Activated naive CD4-positive, alpha-beta T cell treated with anti-CD3 and anti-CD28 coated beads for 36 hours (primary cell): ENCODE measurements at regions not wholly inside any gene's neighbourhood (a gene's known extent, or its start where the extent isn't known, plus 50 kb on each side); places are given as distances from the start of the nearest gene placed in this dataset.
"Not testable (repeated sequence)": the region's sequence is repeated elsewhere in the genome, so short reads cannot be mapped to it uniquely, and the experiment has no call there.

Source experiments
- CTCF ChIA-PET: fragments of 350-600 bp; sonication (Branson Sonifier 250); formaldehyde crosslinking; loops from one replicate; lab custom pipeline; 2021; ENCODE audit warnings: antibody characterized with exemption; lab: Charles Lee
- DNase-seq: peaks from one replicate; pipeline ENCODE4 v3.0.0-alpha.2; 2020
- H3K27ac Mint-ChIP-seq: one replicate; pipeline ENCODE4 v1.8.0; 2021; ENCODE audit warnings: mild to moderate bottlenecking, mixed read lengths
- H3K27me3 Mint-ChIP-seq: one replicate; pipeline ENCODE4 v1.8.0; 2021; ENCODE audit warnings: low read depth, mixed read lengths
- H3K36me3 Mint-ChIP-seq: one replicate; pipeline ENCODE4 v1.8.0; 2021; ENCODE audit warnings: low read depth, mixed read lengths
- H3K4me1 Mint-ChIP-seq: one replicate; pipeline ENCODE4 v1.8.0; 2021; ENCODE audit warnings: low read depth, mixed read lengths
- H3K4me3 Mint-ChIP-seq: one replicate; pipeline ENCODE4 v1.8.0; 2021; ENCODE audit warnings: mild to moderate bottlenecking, moderate library complexity, mixed read lengths
- H3K9me3 Mint-ChIP-seq: one replicate; pipeline ENCODE4 v1.8.0; 2021; ENCODE audit warnings: mixed read lengths
- intact Hi-C: fragments of 100-400 bp; cut with micrococcal nuclease; formaldehyde crosslinking; loops from one replicate; pipeline ENCODE4 v1.15.1; 2023

GRCh38 chrX:87392369-87392768 lies 125.2 kb upstream of the KLHL4 start:
- H3K4me1 Mint-ChIP-seq: no peaks in the 10 kb centered on the region
- CTCF ChIA-PET: no interaction called here
- H3K27ac Mint-ChIP-seq: no peak overlapping the region
- intact Hi-C loops: no loop called here
- H3K4me3 Mint-ChIP-seq: no peak overlapping the region
- no peaks in the 10 kb centered on the region for H3K27me3 Mint-ChIP-seq
- no peak for DNase-seq
- no peaks in the 10 kb centered on the region for H3K36me3 Mint-ChIP-seq
- peaks cover 4% of the 10 kb centered on the region for H3K9me3 Mint-ChIP-seq

GRCh38 chrX:87397103-87397886 lies 120.3 kb upstream of the KLHL4 start:
- Mint-ChIP-seq H3K36me3 (no peaks in the 10 kb centered on the region), H3K9me3 (peaks cover 4% of the 10 kb centered on the region), H3K27ac (no peak overlapping the region), H3K4me3 (no peak overlapping the region), H3K27me3 (no peaks in the 10 kb centered on the region), H3K4me1 (no peaks in the 10 kb centered on the region)
- CTCF ChIA-PET: no interaction called here
- intact Hi-C loops: no loop called here
- no peak for DNase-seq

- intact Hi-C loops: no loop called here
- Mint-ChIP-seq H3K27ac (no peak overlapping the region), H3K9me3 (peaks cover 2% of the 10 kb centered on the region), H3K36me3 (no peaks in the 10 kb centered on the region), H3K4me3 (no peak overlapping the region), H3K27me3 (no peaks in the 10 kb centered on the region), H3K4me1 (no peaks in the 10 kb centered on the region)
- DNase-seq: no peak
- CTCF ChIA-PET: no interaction called here
These were observed 115.3 kb upstream of the KLHL4 start for GRCh38 chrX:87402256-87402655.

- H3K4me1 Mint-ChIP-seq: no peaks in the 10 kb centered on the region
- H3K27me3 Mint-ChIP-seq: no peaks in the 10 kb centered on the region
- intact Hi-C loops: no loop called here
- H3K36me3 Mint-ChIP-seq: no peaks in the 10 kb centered on the region
- no peak for DNase-seq
- CTCF ChIA-PET: no interaction called here
- no peak overlapping the region for H3K27ac Mint-ChIP-seq
- H3K9me3 Mint-ChIP-seq: peaks cover 2% of the 10 kb centered on the region
- no peak overlapping the region for H3K4me3 Mint-ChIP-seq
These were observed 114.1 kb upstream of the KLHL4 start for GRCh38 chrX:87403551-87403950.

- no peak for DNase-seq
- no peak overlapping the region for H3K4me3 Mint-ChIP-seq
- H3K27ac Mint-ChIP-seq: no peak overlapping the region
- CTCF ChIA-PET: no interaction called here
- H3K27me3 Mint-ChIP-seq: no peaks in the 10 kb centered on the region
- intact Hi-C loops: no loop called here
- no peaks in the 10 kb centered on the region for H3K36me3 Mint-ChIP-seq
- H3K9me3 Mint-ChIP-seq: peaks cover 2% of the 10 kb centered on the region
- H3K4me1 Mint-ChIP-seq: no peaks in the 10 kb centered on the region
These were observed 108.3 kb upstream of the KLHL4 start for GRCh38 chrX:87409113-87409841.

- Mint-ChIP-seq H3K27ac (no peak overlapping the region), H3K27me3 (no peaks in the 10 kb centered on the region), H3K4me3 (no peak overlapping the region), H3K9me3 (no peaks in the 10 kb centered on the region), H3K4me1 (no peaks in the 10 kb centered on the region), H3K36me3 (no peaks in the 10 kb centered on the region)
- intact Hi-C loops: no loop called here
- CTCF ChIA-PET: no interaction called here
- DNase-seq: no peak
These were observed 92.0 kb upstream of the KLHL4 start for GRCh38 chrX:87425618-87426017.

GRCh38 chrX:87434618-87435017 lies 83.0 kb upstream of the KLHL4 start:
- Mint-ChIP-seq H3K27me3 (no peaks in the 10 kb centered on the region), H3K27ac (no peak overlapping the region), H3K36me3 (no peaks in the 10 kb centered on the region), H3K4me1 (no peaks in the 10 kb centered on the region), H3K9me3 (no peaks in the 10 kb centered on the region), H3K4me3 (no peak overlapping the region)
- intact Hi-C loops: no loop called here
- DNase-seq: no peak
- CTCF ChIA-PET: no interaction called here

GRCh38 chrX:87448613-87449012 lies 69.0 kb upstream of the KLHL4 start:
- H3K27me3 Mint-ChIP-seq, H3K27ac Mint-ChIP-seq, H3K4me1 Mint-ChIP-seq, DNase-seq, H3K9me3 Mint-ChIP-seq, CTCF ChIA-PET, H3K4me3 Mint-ChIP-seq, H3K36me3 Mint-ChIP-seq, intact Hi-C loops: not testable (repeated sequence)

- H3K36me3 Mint-ChIP-seq, H3K9me3 Mint-ChIP-seq, DNase-seq, intact Hi-C loops, H3K4me1 Mint-ChIP-seq, CTCF ChIA-PET, H3K4me3 Mint-ChIP-seq, H3K27me3 Mint-ChIP-seq, H3K27ac Mint-ChIP-seq: not testable (repeated sequence)
These were observed 51.8 kb upstream of the KLHL4 start for GRCh38 chrX:87465757-87466156.
